ENCODE measurements at regions not wholly inside any gene's neighbourhood (a gene's known extent, or its start where the extent isn't known, plus 50 kb on each side); places are given as distances from the start of the nearest gene placed in this dataset.

DNA sequence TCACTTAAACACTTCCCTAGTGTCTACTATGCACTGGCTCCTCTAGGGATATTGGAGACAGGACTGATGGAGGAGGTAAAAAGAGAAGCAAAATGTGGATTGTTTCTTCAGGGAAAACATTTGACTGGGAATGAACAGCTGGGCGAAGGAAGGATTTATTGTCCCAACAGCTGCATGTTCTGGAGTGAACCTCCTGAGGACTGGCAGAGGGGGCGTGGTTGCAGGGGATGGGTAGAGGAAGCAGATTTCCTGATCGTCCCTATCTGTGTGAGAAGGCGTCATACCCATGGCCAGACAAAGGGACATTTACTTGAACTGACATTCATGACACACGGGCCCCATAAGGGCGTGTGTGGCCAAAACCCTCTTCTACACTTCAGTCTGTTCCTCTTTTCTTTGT is 321.5 kb downstream of the MAP2K4 start:
- TF ChIP-seq, protein P1, sequence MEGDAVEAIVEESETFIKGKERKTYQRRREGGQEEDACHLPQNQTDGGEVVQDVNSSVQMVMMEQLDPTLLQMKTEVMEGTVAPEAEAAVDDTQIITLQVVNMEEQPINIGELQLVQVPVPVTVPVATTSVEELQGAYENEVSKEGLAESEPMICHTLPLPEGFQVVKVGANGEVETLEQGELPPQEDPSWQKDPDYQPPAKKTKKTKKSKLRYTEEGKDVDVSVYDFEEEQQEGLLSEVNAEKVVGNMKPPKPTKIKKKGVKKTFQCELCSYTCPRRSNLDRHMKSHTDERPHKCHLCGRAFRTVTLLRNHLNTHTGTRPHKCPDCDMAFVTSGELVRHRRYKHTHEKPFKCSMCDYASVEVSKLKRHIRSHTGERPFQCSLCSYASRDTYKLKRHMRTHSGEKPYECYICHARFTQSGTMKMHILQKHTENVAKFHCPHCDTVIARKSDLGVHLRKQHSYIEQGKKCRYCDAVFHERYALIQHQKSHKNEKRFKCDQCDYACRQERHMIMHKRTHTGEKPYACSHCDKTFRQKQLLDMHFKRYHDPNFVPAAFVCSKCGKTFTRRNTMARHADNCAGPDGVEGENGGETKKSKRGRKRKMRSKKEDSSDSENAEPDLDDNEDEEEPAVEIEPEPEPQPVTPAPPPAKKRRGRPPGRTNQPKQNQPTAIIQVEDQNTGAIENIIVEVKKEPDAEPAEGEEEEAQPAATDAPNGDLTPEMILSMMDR (IDR thresholded peaks at IDR 0.05) = no peak
- TF ChIP-seq POLR2A (IDR thresholded peaks at IDR 0.05) (no peak), POLR2AphosphoS5 (IDR thresholded peaks at IDR 0.05; ENCODE audit: insufficient read depth in 1 of 2, low read depth in 1 of 2) (no peak)
